Hematopoietic multipotent progenitor cell treated with erythropoietin and hydrocortisone succinate and interleukin-3 and kit ligand, for 4 days (in vitro differentiated cells): ENCODE measurements at regions not wholly inside any gene's neighbourhood (a gene's known extent, or its start where the extent isn't known, plus 50 kb on each side); places are given as distances from the start of the nearest gene placed in this dataset.
"Not testable (repeated sequence)": the region's sequence is repeated elsewhere in the genome, so short reads cannot be mapped to it uniquely, and the experiment has no call there.

Source experiments
- DNase-seq: peaks from one replicate; pipeline ENCODE4 v3.0.0-alpha.2; 2015

DNA sequence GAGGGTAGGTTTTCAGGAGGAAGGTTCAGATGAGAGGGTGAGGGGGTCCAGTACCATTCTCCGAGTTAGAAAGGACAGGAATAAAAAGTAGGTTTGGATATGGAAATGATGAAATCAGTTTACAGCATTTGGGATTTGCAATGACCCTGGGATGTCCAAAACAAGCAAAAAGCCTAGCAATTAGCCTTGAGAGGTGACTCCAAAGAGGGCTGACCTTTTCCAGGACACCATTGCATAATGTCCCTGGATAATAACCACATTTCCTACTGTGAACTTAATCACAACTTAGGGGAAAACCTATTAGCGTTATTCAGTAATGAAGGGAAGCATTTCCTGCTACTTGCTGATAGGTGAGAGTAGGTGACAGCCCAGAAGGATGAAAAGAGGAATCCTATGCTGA, 101.4 kb upstream of the ARHGAP42 start:
- DNase-seq: no peak

- DNase-seq: no peak
Measured at GRCh38 chr11:100586361-100587101, 100.6 kb upstream of the ARHGAP42 start.

GRCh38 chr11:100592619-100593260, 94.3 kb upstream of the ARHGAP42 start:
- DNase-seq: no peak

GRCh38 chr11:100593291-100593690, 93.8 kb upstream of the ARHGAP42 start:
- no peak for DNase-seq

DNA sequence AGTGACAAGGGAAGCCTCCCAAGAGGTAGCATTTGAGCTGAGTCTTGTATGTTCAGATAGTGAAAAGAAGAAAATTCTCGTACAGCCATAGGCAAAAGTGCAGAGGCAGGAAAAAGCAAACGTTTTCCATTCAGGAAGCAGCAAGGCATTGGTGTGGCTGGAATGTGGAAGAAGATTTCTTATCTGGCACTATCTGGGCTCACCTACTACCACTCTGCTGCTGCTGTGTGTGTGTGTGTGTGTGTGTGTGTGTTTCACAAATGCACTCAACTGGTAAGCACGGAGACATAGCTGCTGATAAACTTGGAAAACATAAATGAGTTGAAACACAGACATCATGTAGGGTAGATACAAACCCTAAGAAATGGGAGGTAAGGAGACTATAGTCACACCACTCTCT, 92.8 kb upstream of the ARHGAP42 start:
- no peak for DNase-seq

DNA sequence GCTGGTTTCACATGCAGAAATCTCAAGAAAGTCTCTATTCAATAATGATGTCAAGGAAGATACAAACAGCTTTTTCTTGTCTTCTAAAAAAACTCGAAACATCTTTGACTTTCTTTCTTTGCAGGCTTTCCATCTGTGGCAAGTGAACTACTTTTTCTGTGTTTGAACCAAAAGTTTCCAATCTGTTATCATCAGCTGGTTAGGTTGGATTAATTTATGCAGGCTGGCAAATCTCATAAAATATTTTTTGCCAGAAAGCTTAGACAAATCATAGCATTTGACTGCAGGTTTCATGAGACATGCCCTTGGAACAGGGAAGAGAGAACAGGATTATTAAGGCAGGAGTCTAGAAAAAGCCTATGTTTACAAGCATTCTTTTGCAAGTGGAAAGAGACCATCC, 86.1 kb upstream of the ARHGAP42 start:
- no peak for DNase-seq

DNA sequence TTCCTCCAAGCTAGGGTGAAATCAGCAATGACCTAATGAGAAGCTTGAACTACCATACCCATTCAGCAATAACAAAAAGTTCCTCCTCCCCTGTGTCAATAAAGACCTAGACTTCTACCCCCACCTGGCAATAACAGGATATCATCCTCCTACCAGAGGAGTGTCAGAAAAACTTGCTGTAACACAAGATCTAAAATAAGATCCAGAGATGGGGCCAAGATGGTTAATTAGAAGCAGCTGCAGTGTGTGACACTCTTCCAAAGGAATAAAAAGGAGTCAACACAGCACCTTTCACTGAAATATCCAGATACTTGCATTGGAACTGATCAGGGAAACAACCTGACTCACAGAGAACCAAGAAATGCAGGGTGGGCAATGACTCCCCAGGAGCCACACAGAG, 84.4 kb upstream of the ARHGAP42 start:
- DNase-seq: no peak

GRCh38 chr11:100607761-100608160, 79.3 kb upstream of the ARHGAP42 start:
- not testable (repeated sequence) for DNase-seq

DNA sequence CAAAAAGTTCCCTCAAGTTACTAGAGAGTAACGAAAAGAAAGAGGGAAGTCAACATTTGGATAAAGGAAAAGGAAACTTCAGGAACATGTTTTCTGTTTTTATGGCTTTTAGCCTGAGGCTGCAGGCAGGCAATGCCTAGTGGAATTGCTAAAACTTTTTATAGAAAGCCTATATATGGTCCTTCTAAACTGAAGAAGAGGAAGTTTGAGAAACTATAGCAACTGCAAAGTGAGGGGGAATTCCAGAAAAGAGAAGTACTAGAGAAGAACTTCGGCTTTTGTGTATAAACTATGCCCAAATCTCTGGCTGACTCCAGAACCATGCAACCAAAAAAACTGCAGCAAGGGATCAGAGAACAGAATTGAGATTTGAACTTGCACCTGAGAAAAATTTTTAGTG, 74.3 kb upstream of the ARHGAP42 start:
- DNase-seq: peak; percentile 7

DNA sequence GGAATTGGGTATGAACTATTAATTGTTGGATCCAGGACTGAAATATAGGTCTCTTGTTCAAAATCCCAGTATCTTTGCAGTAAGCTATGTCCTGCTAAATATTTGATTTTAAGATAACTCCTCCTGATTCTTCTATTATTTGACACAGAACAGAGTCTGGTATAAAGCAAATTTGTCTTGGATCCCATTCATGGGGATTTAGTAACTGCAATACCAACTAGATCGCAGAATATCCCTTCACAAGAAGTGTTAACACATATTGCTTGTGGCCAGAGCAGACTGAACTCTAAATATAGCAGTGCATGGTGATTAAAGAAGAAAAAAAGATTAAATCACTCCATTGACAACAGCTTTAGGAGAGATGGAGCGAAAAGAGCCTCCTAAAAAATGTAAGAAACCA, 68.2 kb upstream of the ARHGAP42 start:
- no peak for DNase-seq

DNA sequence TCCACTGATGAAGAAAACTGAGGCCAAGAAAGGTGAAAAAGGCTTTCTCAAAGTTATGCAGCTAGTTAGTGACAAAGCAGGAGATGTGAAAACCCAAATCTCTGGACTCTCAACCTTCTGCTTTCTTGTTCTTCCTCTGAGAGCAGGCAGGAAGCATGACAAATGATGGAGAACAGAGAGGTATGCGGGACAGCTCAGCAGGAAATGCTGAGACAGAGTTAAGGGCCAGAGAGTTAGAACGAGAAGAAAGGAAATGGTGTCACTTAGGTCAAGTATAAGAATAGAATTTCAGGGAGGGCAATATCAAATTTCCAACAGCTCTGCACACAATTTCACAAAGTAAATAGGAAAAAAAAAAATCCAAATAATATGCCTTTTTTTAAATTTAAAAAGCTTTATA, 67.6 kb upstream of the ARHGAP42 start:
- DNase-seq: no peak

- no peak for DNase-seq
Measured at GRCh38 chr11:100622404-100622803, 64.7 kb upstream of the ARHGAP42 start.

DNA sequence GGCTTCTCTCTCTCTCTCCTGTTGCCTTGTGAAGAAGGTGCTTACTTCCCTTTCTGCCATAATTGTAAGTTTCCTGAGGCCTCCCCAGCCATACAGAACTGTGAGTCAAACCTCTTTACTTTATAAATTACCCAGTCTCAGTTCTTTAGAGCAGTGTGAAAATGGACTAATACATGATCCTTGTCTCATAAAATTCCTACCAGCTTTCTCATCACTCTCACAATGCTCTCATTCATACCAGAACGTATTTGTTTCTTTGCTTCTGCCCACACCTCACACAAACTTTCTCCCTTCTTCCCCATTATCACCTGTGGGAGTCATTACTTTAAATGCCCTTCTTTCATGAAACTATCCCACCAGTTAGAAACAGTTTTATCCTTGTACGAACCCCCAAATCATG, 62.7 kb upstream of the ARHGAP42 start:
- no peak for DNase-seq

DNA sequence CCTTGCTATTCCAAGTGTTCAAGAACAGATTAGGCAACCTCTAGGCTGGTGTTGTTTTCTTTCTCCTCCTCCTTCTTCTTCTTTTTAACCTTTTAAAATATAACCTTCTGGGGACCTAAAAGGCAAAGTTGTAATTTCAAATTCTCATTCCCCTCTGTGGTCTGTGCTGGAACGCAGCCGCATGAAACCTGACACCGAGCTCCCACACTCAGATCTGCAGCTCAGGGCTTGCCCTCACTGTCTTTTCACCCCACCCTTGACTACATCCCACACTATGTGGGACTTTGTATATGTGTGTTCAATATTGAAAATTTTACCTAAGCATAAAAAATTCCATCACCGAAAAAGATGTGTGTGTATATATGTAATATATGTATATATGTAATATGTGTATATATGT, 62.0 kb upstream of the ARHGAP42 start:
- DNase-seq: no peak

DNA sequence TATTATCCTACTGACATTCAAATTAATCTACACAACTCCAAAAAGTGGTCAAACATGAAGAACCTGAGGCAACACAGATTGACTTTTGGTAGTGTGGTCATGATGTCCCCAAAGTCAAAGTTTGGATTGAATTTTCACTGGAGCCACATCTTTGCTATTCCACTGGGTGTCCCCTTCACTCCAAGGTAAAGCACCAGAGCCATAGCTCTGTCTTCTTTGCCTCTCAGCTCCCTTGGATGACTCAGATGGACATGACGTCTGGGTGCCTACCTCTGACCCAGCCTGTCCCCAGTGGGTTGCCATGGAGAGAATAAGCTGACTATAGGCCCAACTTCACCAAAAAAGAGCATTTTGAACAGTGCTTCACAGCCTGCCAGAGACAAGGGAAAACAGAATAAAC, 57.4 kb upstream of the ARHGAP42 start:
- DNase-seq: no peak

GRCh38 chr11:100630898-100631297, 56.2 kb upstream of the ARHGAP42 start:
- DNase-seq: no peak

- DNase-seq: no peak
Measured at GRCh38 chr11:100631316-100631715, 55.8 kb upstream of the ARHGAP42 start.

DNA sequence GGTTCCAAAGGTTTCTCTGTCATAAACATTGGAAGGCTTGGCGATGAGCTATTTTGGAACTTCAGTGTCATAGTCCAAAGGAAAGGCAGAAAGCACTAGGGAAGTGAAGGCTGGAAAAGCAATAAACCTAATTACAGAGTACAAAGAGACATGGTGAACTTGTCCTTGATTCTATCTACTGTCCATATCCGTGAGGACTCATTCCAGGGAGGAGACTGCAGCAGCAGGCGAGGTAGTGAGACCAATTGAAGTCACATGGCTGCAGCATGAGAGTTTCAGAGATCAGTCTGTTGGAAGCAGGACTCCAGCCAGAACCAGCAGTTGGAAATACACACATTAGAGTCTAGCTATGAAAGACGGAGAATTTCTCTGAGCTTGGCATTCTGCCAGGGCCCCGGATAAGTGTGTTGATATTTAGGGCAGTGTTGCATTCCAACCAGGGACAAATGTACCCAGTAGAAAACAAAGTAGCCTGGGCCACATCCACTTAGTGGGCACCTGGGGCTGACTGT, 54.1 kb upstream of the ARHGAP42 start:
- no peak for DNase-seq

DNA sequence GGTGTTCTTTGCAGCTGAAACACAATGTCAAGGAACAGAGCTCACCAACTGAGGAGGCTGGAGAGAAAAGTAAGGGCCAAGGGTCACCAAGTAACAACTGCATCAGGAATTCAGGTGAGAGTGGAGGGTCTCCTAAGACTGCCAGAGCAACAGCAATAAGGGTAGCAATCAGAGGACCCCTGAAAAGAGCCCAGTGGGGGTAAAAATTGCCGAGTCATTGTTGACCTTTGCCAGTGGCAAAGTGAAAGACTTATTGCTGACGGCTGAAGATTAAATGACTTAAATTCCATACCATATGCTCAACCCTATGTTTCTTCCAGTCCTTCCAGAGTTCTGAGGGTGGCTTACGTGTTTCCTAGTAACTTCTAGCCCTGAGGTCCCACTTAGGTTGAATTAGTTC, 51.9 kb upstream of the ARHGAP42 start:
- DNase-seq: no peak

DNA sequence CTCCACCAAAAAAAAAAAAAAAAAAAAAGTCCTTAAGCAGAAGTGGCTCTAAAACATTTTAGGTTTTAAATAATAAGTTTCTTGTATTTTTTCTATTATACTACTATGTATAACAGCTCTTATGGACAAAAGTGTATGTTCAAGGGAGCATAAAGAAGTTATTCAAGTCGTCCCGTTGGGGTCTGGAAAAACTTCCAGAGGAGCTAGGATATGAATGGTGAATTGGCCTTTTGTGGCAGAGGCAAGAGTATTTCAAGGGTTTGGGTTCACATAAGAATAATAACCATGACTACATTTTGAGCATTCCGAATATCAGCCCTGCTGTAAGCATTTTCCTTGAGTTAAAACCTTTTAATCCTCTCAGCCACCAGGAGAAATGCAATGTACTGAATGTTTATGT, 50.6 kb upstream of the ARHGAP42 start:
- DNase-seq: no peak
